SK-N-SH treated with all-trans-retinoic acid at 6 μM for 48 hours (cell line): ENCODE measurements at regions not wholly inside any gene's neighbourhood (a gene's known extent, or its start where the extent isn't known, plus 50 kb on each side); places are given as distances from the start of the nearest gene placed in this dataset.

Source experiments
- ATAC-seq: fragments of 200-7000 bp; cut with Tn5 transposase; 3 replicates; pipeline ENCODE4 v1.9.1; 2020; ENCODE audit warnings: mild to moderate bottlenecking, moderate library complexity
- ARNTL ChIP-seq: fragments of 450-650 bp; formaldehyde crosslinking; IDR thresholded peaks from 2 replicates; pipeline ENCODE4 v1.5.0; 2020; ENCODE audit warnings: low read depth, mild to moderate bottlenecking, moderate library complexity, borderline replicate concordance
- BACH2 ChIP-seq: fragments of 250-450 bp; sonication (Bioruptor Pico); IDR thresholded peaks from 2 replicates; pipeline ENCODE4 v1.9.0; 2021; ENCODE audit warnings: mild to moderate bottlenecking, borderline replicate concordance
- CREB5 ChIP-seq: fragments of 250-450 bp; sonication (Bioruptor Pico); IDR thresholded peaks from 2 replicates; pipeline ENCODE4 v1.5.1; 2020; ENCODE audit warnings: low read depth, mild to moderate bottlenecking, moderate library complexity
- CSDC2 ChIP-seq: fragments of 250-450 bp; sonication (Bioruptor Pico); IDR thresholded peaks from 2 replicates; pipeline ENCODE4 v1.5.0; 2020; ENCODE audit warnings: mild to moderate bottlenecking, moderate library complexity
- ESRRG ChIP-seq: fragments of 250-450 bp; sonication (Bioruptor Pico); IDR thresholded peaks from 2 replicates; pipeline ENCODE4 v1.6.1; 2021; ENCODE audit warnings: mild to moderate bottlenecking
- OSR1 ChIP-seq: fragments of 250-450 bp; sonication (Bioruptor Pico); IDR thresholded peaks from 2 replicates; pipeline ENCODE4 v1.8.0; 2022; ENCODE audit warnings: moderate library complexity, mild to moderate bottlenecking, inconsistent platforms
- PPARA ChIP-seq: fragments of 250-450 bp; sonication (Bioruptor Pico); IDR thresholded peaks from 2 replicates; pipeline ENCODE4 v1.5.0; 2020; ENCODE audit warnings: mild to moderate bottlenecking, borderline replicate concordance
- RARB ChIP-seq: fragments of 250-450 bp; sonication (Bioruptor Pico); IDR thresholded peaks from 2 replicates; pipeline ENCODE4 v1.8.0; 2021; ENCODE audit warnings: mild to moderate bottlenecking, moderate library complexity
- SNAI2 ChIP-seq: fragments of 250-450 bp; sonication (Bioruptor Pico); IDR thresholded peaks from 2 replicates; pipeline ENCODE4 v1.5.0; 2020; ENCODE audit warnings: mild to moderate bottlenecking, moderate library complexity
- TCF4 ChIP-seq: fragments of 250-450 bp; sonication (Bioruptor Pico); IDR thresholded peaks from 2 replicates; pipeline ENCODE4 v1.8.0; 2021; ENCODE audit warnings: mild to moderate bottlenecking, moderate library complexity, borderline replicate concordance
- TSHZ2 ChIP-seq: fragments of 250-450 bp; sonication (Bioruptor Pico); IDR thresholded peaks from 2 replicates; pipeline ENCODE4 v1.5.0; 2020; ENCODE audit warnings: mild to moderate bottlenecking, moderate library complexity
- ZFP3 ChIP-seq: fragments of 250-450 bp; sonication (Bioruptor Pico); IDR thresholded peaks from 2 replicates; pipeline ENCODE4 v1.5.0; 2020; ENCODE audit warnings: mild to moderate bottlenecking, moderate library complexity
- ZFP30 ChIP-seq: fragments of 450-650 bp; formaldehyde crosslinking; IDR thresholded peaks from 2 replicates; pipeline ENCODE4 v1.5.0; 2022; ENCODE audit warnings: mild to moderate bottlenecking, moderate library complexity
- ZNF565 ChIP-seq: fragments of 450-650 bp; formaldehyde crosslinking; conservative IDR thresholded peaks from 2 replicates; pipeline ENCODE4 v1.5.0; 2020; ENCODE audit warnings: low read depth, mild to moderate bottlenecking, moderate library complexity
- TF ChIP-seq, protein P1 (sequence below): fragments of 250-450 bp; sonication (Bioruptor Pico); IDR thresholded peaks from 2 replicates; pipeline ENCODE4 v1.8.0; 2020; ENCODE audit warnings: mild to moderate bottlenecking, moderate library complexity, borderline replicate concordance
- TF ChIP-seq, protein P2 (sequence below): fragments of 250-450 bp; sonication (Bioruptor Pico); IDR thresholded peaks from 2 replicates; pipeline ENCODE4 v1.5.1; 2021; ENCODE audit warnings: mild to moderate bottlenecking, moderate library complexity
- TF ChIP-seq, protein P3 (sequence below): fragments of 250-450 bp; sonication (Bioruptor Pico); IDR thresholded peaks from 2 replicates; pipeline ENCODE4 v1.8.0; 2021; ENCODE audit warnings: low read depth, mild to moderate bottlenecking, moderate library complexity, borderline replicate concordance

DNA sequence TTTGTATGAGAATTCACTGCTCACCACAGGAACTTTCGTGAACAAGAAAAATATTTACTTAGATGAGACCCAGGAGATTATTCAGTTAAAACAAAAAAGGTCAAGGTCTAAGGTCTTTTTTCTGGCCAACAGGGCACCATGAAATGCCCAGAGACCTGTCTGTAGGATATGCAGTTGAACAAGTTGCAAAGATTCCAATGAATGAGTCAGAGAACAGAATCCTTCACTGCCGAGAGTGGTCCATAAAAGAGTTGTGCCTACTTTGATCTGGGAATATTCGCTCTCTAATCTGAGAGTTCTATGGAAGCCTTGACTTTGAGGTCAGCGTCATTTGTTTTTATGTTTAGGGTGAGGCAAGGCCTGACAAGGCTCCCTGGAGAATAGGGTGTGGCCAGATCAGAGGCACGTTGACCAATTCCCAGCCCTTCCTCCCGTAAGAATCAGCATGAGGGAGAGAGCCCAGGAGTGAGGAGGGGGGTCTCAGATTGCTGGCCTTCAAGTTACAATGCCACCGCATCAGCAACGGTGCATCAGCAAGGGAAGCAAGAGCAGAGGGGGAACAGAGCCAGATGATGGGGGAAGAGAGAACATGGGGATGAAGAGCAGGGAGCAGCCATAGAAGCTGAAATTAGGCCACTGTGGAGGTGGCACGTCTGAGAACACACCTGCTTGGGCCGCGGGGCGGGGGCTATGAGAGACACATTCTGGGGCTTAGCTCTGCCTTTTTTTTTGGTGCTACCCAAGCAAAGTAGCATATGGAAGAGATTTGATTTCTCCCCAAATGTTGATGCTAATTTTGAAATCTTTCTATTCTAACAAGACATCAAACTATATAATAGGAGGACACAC is 206.4 kb upstream of the RAB4A start:
- no peak for ATAC-seq
- TF ChIP-seq, protein P1, sequence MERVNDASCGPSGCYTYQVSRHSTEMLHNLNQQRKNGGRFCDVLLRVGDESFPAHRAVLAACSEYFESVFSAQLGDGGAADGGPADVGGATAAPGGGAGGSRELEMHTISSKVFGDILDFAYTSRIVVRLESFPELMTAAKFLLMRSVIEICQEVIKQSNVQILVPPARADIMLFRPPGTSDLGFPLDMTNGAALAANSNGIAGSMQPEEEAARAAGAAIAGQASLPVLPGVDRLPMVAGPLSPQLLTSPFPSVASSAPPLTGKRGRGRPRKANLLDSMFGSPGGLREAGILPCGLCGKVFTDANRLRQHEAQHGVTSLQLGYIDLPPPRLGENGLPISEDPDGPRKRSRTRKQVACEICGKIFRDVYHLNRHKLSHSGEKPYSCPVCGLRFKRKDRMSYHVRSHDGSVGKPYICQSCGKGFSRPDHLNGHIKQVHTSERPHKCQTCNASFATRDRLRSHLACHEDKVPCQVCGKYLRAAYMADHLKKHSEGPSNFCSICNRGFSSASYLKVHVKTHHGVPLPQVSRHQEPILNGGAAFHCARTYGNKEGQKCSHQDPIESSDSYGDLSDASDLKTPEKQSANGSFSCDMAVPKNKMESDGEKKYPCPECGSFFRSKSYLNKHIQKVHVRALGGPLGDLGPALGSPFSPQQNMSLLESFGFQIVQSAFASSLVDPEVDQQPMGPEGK (CRISPR knock-in tag): no peak
- no peak for TF ChIP-seq ESRRG (CRISPR knock-in tag)
- no peak for TF ChIP-seq TSHZ2 (CRISPR knock-in tag)
- no peak for TF ChIP-seq ARNTL (CRISPR knock-in tag)
- TF ChIP-seq BACH2 (CRISPR knock-in tag): no peak
- no peak for TF ChIP-seq ZNF565 (CRISPR knock-in tag)
- TF ChIP-seq, protein P2, sequence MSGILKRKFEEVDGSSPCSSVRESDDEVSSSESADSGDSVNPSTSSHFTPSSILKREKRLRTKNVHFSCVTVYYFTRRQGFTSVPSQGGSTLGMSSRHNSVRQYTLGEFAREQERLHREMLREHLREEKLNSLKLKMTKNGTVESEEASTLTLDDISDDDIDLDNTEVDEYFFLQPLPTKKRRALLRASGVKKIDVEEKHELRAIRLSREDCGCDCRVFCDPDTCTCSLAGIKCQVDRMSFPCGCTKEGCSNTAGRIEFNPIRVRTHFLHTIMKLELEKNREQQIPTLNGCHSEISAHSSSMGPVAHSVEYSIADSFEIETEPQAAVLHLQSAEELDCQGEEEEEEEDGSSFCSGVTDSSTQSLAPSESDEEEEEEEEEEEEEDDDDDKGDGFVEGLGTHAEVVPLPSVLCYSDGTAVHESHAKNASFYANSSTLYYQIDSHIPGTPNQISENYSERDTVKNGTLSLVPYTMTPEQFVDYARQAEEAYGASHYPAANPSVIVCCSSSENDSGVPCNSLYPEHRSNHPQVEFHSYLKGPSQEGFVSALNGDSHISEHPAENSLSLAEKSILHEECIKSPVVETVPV (CRISPR knock-in tag): no peak
- no peak for TF ChIP-seq ZFP3 (CRISPR knock-in tag)
- TF ChIP-seq OSR1 (CRISPR knock-in tag): no peak
- no peak for TF ChIP-seq PPARA
- TF ChIP-seq TCF4 (CRISPR knock-in tag): no peak
- no peak for TF ChIP-seq ZFP30 (CRISPR knock-in tag)
- TF ChIP-seq, protein P3, sequence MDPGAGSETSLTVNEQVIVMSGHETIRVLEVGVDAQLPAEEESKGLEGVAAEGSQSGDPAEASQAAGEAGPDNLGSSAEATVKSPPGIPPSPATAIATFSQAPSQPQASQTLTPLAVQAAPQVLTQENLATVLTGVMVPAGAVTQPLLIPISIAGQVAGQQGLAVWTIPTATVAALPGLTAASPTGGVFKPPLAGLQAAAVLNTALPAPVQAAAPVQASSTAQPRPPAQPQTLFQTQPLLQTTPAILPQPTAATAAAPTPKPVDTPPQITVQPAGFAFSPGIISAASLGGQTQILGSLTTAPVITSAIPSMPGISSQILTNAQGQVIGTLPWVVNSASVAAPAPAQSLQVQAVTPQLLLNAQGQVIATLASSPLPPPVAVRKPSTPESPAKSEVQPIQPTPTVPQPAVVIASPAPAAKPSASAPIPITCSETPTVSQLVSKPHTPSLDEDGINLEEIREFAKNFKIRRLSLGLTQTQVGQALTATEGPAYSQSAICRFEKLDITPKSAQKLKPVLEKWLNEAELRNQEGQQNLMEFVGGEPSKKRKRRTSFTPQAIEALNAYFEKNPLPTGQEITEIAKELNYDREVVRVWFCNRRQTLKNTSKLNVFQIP: no peak
- no peak for TF ChIP-seq SNAI2 (CRISPR knock-in tag)
- no peak for TF ChIP-seq RARB (CRISPR knock-in tag)

DNA sequence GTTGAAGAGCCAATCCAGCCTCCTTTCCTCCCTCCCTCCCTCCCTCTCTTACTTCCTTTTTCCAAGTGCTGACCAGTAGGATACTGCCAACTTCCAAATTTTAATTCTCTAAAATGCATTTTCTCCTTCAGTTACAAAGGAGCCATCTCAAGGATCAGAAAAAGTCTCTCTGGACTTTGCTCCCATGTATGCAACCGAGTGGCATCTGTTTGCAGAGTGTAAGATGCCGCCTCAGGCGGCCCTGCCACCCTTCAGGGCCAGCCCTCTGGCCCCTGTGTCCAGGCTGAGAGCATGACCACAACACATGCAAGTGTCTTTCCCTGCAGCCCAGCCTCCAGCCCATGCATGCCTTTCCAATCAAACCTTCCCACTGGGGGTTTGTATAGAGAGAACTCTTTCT is 205.3 kb upstream of the RAB4A start:
- no peak for TF ChIP-seq ZFP3 (CRISPR knock-in tag)
- TF ChIP-seq TSHZ2 (CRISPR knock-in tag): no peak
- no peak for TF ChIP-seq BACH2 (CRISPR knock-in tag)
- no peak for TF ChIP-seq RARB (CRISPR knock-in tag)
- TF ChIP-seq, protein P2 (CRISPR knock-in tag): no peak
- TF ChIP-seq CREB5 (CRISPR knock-in tag): no peak
- no peak for TF ChIP-seq ZNF565 (CRISPR knock-in tag)
- no peak for TF ChIP-seq CSDC2 (CRISPR knock-in tag)
- TF ChIP-seq SNAI2 (CRISPR knock-in tag): no peak
- TF ChIP-seq ARNTL (CRISPR knock-in tag): no peak

More for the DNA sequence above, 205.3 kb upstream of the RAB4A start:
- ATAC-seq: no peak
